ENCODE measurements at regions not wholly inside any gene's neighbourhood (a gene's known extent, or its start where the extent isn't known, plus 50 kb on each side); places are given as distances from the start of the nearest gene placed in this dataset.

DNA sequence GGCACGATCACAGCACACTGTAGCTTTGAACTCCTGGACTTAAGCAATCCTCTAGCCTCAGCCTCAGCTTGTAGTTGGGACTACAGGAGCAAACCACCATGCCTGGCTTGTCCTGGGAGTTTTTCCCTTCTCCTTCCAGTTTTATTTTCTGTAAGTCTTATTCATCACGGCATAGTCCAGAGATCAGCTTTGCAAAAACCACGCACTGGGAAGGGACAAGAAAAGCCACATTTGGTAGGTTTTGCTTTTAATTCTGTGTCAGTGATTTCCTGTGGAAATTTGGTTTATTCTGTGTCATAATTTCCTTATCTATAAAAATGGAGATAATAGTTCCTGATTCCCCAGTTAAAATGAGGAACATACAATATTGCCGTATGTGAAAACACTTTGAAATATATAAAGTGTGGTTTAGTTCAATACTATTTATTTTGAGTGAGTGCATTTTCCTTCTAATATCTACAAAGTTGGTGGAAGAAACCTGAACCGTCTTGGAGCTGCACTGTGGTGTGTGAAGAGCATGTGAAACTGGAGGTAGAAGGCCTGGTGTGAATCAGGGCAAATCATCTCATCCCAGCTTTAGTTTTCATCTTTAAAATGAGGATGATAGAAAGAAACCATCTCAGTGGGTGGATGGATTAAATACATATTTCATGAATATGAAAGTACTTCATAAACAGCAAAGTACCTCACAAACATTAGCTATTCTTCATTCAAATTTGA lies 92.8 kb upstream of the ELL2 start:
- DNase-seq, result no peak

DNA sequence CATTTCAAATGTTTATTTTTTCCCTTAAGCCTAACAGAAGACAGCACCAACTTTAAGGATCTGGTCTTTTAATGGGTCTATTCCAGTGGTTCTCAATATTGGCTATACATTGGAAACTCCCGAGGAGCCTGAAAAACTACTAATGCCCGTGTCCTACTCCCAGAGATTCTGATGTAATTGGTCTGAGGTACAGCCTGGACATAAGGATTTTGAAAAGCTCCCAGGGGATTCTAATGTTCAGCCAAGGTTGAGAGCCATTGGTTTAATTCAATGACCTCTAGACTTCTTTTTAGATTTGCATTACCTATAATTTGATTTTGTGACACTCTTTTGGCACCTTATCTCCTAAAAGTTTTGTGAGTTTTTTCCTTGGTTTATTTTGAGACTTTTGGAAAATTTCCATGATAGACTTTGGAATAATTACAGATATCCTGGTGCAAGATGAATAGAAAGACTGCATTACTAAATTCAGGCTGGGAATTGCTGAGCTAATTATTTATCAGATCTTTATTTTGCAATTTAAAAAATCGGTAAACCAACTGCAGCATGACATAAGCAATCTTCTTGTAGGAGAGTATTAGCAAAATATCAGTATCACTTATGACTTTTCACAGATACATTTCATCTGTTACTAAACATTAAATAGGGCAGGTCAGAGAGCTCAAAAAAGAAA lies 91.5 kb upstream of the ELL2 start:
- no peak for DNase-seq

DNA sequence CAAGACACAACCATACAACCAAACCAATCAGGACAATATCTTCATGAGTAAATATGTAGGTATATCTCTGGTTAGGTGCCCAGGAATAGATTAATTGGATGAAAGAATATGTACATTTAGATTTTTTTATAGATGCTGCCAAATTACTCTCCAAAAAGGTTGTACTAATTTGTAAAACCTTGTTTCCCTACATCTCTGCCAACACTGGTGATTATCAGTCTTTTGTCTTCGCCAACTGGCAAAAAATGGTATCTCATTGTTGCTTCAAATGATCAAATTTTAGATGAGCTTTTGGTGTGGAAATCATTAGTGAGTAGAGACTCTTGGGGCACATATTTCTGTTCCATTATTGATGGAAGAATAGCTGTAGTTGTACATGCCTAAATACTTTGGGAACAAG lies 90.7 kb upstream of the ELL2 start:
- no peak for DNase-seq

DNA sequence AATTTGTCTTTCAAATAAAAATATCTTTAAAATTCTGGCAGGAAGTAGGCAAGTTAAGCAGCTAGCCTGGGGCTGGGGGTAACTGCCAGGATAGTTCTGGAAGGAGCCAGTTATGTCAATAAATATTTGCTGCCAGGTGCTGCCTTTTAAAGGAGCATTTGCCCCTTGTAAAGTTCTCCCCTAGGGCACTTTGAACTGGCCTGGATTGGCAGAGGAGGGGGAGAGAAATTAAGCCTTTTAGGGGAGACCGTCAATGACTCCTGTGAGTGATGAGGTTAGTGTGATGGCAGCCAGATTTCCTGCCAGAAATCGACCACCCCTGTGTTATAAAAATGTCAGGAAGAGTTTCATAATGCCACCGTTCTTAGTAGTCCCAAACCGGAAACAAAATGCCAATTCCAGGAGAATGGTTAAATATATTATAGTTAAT lies 89.8 kb upstream of the ELL2 start:
- no peak for DNase-seq

DNA sequence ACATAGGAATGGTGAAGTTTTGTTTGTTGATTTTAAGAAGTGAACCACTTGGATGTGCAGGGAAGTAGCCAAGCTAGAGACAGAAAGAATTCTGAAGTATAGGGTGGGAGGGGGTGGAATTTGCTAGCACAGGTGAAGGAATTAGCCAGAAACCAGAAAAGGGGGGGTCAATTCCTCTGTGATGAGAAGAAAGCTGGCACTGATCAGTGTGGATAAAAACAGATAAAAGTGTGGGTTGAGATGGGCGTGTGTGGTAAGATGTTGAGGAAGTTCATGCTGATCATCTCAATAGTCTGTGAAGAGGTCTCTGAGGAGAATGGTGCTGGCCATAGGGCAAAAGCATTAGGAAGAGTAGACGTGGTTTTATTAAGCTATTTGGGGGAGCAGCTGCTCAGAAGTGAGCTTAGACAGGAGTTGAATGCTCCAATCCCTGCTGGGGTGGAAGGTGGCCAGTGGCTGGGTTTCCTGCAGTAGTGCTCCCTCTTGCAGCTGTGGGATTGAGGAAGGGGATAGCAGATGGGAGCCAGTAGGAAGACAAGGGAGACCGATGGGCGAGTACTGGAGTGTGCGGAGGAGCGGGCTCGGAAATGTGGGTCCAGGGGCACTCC lies 88.7 kb upstream of the ELL2 start:
- DNase-seq, result no peak

DNA sequence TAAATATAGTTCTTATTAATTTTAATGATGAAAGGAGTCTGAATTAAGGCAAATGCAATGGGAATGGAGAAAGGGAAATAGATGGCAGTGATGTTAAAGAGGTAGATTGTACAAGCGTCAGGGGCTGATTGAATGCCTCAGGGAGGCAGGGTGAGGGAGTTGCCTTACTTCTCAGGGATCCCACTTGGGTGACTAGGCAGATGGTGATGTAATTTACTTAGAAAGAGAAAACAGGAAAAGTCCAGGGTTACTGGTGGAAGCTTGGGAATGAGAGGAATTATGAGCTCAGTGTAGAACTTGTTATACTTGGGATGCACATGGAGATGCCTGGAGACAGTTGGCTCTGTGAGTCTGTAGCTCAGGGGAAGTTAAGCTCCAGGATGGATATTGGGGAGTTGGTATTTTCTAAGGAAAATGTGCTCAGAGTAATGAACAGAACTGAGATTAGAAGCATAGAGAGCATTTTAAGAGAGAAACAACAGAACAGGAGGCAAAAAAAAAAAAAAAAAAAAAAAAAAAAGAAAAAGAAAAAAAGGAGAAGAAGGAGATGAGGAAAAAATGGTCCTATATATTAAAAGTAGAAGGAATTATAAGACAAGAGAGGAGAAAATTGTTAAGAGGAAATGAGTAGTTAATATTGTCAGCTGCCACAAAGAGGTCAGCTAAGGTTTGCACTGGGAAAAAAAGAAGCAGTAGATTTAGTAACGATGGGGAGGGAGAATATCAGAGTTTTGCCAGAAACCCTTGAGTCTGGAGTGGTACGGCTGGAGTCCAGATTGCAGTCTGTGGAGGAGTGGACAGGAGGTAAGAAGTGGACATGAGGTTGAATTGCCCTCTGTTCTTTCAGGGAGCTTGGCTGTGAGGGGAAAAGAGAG lies 88.0 kb upstream of the ELL2 start:
- DNase-seq, result no peak

DNA sequence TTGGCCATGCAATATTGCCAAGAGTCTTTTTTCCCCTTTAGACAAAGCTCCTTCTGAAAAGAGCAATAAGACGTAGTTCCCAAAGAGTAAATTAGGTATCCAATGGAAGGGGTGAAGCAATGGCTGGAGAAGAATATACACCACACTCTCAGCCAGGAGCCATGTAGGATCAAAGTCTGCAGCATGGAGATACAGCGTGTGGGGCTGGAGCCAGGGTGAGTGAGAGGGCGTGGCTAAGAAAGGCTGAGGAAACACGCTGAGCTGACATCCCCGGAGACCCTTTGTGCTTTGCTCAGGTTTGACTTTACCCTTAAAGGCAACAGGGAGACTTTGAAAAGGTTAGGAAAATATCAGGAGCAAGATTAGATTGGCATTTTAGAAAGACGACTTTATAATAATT lies 87.1 kb upstream of the ELL2 start:
- peak; percentile 29 for DNase-seq

DNA sequence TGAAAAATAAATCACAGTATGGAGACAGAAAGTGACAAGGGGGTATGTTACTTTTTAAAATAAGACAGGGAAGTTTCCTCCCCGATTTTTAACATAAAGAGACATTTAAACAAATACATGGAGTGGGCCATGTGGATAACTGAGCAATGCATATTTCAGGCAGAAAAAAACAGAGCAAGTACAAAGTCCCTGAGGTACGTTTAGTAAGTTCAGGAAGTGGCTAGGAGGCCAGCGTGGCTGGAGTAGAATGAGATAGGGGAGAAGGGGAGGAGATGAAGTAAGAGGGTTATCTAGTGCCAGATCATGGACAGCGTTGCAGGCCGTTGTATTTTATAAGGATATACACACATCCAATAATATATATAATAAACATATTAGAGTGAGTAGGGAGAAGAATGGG lies 84.2 kb upstream of the ELL2 start:
- no peak for DNase-seq

DNA sequence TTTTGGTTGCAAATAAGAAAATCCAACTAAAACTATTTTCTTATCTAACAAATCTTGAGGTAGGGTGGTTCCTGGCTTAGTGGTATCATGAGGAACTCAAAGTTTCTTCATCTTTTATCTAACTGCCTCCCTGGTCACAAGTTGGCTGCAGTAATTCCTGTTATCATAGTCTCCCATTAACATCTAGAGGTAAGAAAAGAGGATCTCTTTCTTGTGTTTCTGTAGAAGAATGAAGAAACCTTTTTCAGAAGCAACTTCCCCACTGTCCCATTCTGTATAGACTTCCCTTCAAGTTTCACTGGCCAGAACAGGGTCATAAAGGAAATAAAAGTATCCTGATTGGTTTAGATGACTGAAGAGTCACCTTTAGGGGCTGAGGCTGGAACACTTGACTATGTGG lies 81.8 kb upstream of the ELL2 start:
- no peak for DNase-seq

DNA sequence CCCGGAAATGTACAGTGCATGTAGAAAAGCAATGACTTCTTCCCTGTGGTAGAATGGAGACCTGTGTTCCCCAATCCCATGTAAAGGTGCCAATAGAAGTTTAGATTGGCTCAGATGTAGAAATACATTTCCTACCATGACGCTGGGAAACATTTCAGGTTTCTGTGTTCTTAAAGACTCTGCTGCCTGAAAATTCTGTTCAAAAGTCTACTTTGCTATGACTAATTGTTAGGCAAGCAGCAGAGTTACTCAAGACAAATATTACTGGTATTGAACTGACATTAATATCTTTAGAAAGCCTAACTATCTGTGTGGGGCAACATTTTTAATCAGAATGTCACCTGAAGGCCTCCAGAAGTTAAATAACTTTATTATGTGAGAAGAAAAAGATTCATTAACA lies 75.5 kb upstream of the ELL2 start:
- no peak for DNase-seq

DNA sequence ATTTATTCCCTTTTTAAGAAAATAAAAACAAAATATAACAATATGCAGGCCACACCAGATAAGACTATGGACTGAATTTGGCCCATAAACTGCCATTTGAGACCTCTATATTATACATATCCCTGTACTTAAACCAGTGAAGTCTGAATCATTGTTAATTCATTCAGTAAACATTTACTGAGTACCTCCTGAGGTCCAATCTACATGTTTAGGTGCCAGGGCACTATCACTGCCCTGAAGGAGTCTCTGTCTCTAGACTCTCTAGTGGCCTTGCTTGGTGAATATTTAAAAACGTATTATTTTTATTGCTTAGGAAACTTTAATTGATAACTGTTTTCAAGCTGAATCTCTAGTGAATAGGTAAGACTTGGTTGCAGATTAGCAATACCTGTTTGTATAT lies 74.7 kb upstream of the ELL2 start:
- DNase-seq, result no peak

DNA sequence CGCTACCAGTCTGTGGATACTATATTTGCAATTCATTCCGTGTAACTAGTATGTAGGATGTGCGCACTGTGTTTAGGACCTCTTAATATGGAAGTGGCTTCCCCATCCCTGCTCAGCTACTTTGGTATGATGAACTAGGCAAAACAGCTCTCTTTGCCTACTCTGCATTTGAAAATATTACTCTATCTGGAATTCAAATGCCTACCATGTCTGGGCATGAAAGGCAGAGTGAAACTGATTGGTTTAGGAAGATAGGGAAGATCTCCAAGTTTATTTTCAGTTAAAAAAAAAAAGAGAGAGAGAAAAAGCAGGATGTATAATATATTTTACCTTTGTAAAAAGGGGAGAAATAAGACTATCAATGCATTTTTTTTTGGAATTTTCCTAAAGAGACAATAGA lies 74.1 kb upstream of the ELL2 start:
- no peak for DNase-seq

DNA sequence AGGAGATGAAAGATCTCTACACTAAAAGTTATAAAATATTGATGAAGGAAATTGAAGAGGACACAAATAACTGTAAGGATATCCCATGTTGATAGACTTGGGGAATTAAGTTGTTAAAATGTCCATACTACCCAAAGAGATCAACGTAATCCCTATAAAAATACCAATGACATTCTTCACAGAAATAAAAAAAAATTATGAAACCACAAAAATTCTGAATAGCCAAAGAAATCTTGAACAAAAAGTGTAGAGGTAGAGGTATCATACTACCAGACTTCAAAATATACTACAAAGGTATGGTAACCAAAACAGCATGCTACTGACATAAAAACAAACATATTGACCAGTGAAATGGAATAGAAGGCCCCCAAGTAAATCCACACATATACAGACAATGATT lies 71.5 kb upstream of the ELL2 start:
- no peak for DNase-seq

DNA sequence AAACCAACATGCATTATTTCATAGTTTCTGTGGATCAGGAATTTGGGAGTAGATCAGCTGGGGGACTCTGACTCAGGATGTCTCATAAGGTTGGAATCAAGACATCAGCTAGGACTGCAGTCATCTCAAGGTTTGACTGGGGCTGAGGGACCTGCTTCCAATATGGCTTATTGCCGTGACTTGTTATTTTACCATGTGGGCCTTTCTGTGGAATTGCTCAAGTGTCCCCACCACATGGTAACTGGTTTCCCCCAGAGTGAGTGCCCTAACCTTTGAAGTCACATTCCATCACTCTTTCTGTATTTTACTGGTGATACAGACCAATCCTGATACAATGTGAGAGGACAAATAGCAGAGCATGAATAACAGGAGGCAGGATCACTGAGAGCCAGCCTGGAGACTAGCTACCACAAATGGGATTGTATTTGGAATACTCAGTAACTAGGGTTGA lies 70.2 kb upstream of the ELL2 start:
- DNase-seq, result no peak

DNA sequence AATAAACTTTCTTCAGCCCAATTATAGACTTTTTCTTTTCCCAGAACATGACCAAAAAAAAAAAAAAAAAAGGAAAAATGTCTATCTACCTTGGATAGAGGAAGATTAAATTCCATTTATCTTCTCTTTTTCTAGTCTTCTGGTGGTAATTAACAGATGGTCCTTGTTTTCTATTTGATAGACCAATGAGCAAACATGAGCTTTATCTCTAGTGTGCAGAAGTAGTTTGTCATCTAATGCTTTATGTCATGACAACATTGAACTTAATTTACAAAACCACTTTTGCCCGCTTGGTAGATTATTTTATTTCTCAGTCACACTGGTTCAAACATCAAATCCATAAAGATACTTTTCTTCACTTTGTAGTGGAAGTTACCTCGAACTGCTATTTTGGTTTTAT lies 69.5 kb upstream of the ELL2 start:
- DNase-seq, result no peak

DNA sequence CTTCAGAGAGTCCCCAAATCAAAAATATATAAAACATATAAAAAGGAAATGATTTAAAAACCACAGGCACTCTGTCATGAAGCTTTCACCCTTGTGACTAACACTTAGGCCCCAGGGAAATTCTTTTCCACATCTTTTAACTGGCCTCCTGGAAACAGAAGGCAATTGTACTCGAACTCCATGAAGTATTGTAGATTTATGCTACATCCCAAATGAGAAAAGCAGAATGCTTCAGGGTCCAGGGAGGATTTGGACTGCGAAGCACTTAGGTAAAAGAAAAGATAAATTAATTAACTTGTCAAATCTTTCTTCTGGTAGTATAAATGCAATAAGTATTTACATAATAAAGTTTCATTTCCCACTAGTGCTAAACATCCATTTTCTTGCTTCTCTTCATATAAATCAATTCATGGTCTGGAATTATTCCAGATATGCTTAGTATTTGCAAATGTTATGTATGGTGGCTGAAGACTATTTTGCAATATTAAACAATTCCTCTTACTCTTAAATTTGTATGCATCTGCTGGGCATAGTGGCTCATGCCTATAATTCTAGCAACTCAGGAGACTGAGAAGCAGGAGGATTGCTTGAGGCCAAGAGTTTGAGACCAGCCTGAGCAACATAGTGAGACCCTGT lies 64.9 kb upstream of the ELL2 start:
- DNase-seq, result no peak

DNA sequence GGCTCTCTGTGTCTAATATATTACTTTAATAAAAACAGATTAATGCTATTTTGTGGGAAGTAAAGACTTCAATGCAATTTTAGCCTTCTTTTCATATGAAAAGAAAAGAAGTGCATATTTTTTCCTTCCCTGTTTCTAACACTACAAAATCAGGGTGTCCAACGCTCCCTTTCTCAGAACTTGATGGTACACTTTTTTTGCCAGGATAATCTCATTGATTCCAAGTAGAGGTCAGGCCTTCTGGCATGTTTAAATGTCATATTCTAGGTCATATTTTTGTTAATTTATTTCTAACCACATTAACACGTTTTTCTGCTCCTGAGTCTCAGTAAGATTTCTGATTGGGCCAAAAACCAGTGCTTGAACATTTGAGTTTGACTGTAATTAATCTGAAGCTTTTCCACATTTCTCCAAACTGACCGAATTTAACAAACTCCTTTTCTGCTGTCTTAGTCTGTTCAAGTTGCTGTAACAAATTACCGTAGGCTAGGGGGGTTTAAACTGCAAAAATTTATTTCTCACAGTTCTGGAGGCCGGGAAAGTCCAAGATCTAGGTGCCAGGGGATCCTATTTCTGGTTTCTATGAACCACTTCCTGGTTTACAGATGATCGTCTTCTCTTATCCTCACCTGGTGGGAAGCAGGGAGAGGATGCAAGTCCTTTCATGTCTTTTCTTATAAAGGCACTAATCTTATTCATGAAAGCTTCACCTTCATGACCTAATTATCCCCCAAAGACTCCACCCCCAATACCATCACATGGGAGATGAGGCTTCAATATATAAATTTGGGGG lies 63.2 kb upstream of the ELL2 start:
- DNase-seq, result no peak

DNA sequence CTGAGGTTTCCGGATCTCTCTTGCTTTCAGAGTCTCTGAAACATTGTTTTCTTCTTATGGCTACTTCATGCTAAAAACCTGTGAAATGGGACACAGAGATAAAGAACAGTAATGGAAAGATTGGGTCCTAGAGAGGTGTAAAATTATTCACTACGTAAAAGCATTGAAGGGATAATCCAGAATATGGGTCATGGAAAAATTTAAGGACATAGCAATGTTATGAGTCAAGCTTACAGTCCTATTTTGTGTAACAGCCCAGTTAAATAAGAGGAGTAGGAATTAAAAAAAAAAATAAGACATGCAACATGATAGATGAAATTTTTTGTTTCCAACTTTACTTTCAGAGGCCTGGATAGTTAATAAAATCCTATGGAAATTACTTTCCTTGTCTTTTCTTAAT lies 61.9 kb upstream of the ELL2 start:
- DNase-seq, result no peak

DNA sequence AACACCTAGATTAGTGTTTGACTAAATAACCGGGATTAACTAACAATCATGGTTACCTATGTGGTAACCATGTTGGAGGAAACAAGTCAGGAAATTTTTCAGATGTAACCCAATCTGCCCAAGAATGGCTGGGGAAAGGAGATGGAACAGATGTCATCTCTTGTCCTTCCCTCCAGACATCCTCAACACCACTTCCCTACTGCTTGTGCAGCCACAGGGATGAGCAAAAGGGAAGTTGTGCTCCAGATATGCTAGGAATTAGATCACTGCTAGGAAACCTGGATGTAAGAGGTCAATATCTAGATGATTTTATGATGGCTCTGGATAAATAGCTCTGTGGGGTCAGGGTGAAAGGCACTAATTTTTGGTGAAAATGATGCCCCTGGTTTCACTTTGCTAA lies 61.3 kb upstream of the ELL2 start:
- DNase-seq, result no peak

DNA sequence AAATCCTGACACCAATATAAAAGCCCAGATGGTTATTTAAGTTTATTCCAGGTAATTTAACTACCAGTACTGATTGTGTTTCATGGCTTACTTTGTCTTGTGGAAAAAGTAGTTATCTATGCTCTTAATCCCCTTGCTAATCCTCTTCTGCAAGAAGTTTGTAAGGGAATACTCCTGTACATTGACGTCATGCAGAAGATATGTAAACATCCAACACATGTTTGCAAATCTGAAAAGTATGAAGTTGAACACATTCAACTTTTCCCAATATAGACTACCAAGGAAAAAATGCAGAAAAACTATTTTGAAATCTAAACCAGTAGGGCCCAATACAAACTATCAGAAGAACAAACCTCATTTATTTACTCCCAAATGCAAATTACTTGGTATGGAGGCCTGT lies 56.3 kb upstream of the ELL2 start:
- no peak for DNase-seq

DNA sequence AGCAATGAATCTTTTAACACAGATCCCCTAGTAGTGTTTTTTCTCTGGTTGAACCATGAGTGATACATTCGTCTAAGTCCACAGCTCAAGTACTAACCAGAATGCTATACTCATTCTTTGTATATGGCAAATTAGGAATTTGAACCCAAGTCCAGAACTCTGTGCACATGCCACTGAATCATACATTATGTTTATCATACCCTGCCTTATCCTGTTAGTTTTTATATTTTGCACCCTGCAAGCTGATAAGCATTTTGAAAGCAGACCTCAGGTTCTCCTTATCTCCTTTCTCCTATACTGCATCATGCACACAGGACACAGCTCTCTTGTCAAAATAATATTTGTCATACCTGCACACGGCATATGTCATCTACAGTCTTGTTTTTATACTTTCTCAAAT lies 54.6 kb upstream of the ELL2 start:
- DNase-seq, result no peak

DNA sequence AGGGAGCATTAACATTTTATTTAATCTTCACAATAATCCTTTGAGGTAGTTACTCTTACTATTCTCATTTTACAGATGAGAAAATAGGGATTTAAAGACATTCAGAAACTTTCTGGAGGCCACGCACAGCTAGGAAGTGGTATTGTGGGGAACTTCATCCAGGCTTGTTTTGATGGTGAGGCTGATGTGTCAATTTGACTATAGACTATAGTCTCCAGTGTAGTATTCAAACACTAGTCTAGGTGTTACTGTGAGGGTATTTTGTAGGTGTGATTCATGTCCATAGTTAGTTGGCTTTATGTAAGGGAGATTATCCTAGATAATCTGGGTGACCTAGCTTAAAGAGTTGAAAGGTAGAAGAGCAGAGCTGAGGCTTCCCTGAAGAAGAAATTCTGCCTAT lies 54.1 kb upstream of the ELL2 start:
- DNase-seq, result no peak
